HEK293 (cell line): ENCODE measurements at regions not wholly inside any gene's neighbourhood (a gene's known extent, or its start where the extent isn't known, plus 50 kb on each side); places are given as distances from the start of the nearest gene placed in this dataset.

Experiments
- CTCF ChIP-seq: fragments of 450-650 bp; formaldehyde crosslinking; IDR thresholded peaks from 2 replicates; pipeline ENCODE4 v1.5.1; 2016; ENCODE audit warnings: missing biosample characterization, missing genetic modification characterization
- IKZF3 ChIP-seq: fragments of 450-650 bp; IDR thresholded peaks from 2 replicates; pipeline ENCODE4 v1.5.0; 2018; ENCODE audit warnings: missing biosample characterization, mild to moderate bottlenecking, missing genetic modification characterization, moderate library complexity
- KLF16 ChIP-seq: fragments of 450-650 bp; formaldehyde crosslinking; IDR thresholded peaks from 2 replicates; pipeline ENCODE4 v1.5.1; 2017; ENCODE audit warnings: missing biosample characterization, missing genetic modification characterization
- REST ChIP-seq: fragments of 450-650 bp; formaldehyde crosslinking; IDR thresholded peaks from 2 replicates; pipeline ENCODE4 v1.5.1; 2016; ENCODE audit warnings: missing biosample characterization, missing genetic modification characterization
- TCF7L2 ChIP-seq: IDR thresholded peaks from 2 replicates; pipeline ENCODE4 v1.6.1; 2011; ENCODE audit warnings: low read depth, mild to moderate bottlenecking, inconsistent platforms, low read length, moderate library complexity, borderline replicate concordance
- TSHZ1 ChIP-seq: fragments of 450-650 bp; formaldehyde crosslinking; IDR thresholded peaks from 2 replicates; pipeline ENCODE4 v1.5.1; 2016; ENCODE audit warnings: missing biosample characterization, missing genetic modification characterization, borderline replicate concordance
- YY1 ChIP-seq: fragments of 450-650 bp; formaldehyde crosslinking; IDR thresholded peaks from 2 replicates; pipeline ENCODE4 v1.5.1; 2018; ENCODE audit warnings: missing biosample characterization, missing genetic modification characterization
- ZBTB26 ChIP-seq: fragments of 450-650 bp; formaldehyde crosslinking; optimal IDR thresholded peaks from 2 replicates; pipeline ENCODE3; 2016; ENCODE audit warnings: missing biosample characterization, mild to moderate bottlenecking, missing genetic modification characterization
- ZNF324 ChIP-seq: fragments of 450-650 bp; formaldehyde crosslinking; IDR thresholded peaks from 2 replicates; pipeline ENCODE4 v1.5.1; 2016; ENCODE audit warnings: missing biosample characterization, missing genetic modification characterization
- ZNF664 ChIP-seq: fragments of 450-650 bp; formaldehyde crosslinking; IDR thresholded peaks from 2 replicates; pipeline ENCODE4 v1.5.1; 2016; ENCODE audit warnings: missing biosample characterization, missing genetic modification characterization
- ZNF692 ChIP-seq: fragments of 450-650 bp; formaldehyde crosslinking; IDR thresholded peaks from 2 replicates; pipeline ENCODE4 v1.5.1; 2016; ENCODE audit warnings: missing biosample characterization, missing genetic modification characterization
- ZNF704 ChIP-seq: fragments of 450-650 bp; formaldehyde crosslinking; IDR thresholded peaks from 2 replicates; pipeline ENCODE4 v1.5.1; 2016; ENCODE audit warnings: missing biosample characterization, missing genetic modification characterization
- ZNF768 ChIP-seq: fragments of 450-650 bp; formaldehyde crosslinking; IDR thresholded peaks from 2 replicates; pipeline ENCODE4 v1.5.1; 2018; ENCODE audit warnings: missing biosample characterization, mild to moderate bottlenecking, missing genetic modification characterization

- TF ChIP-seq ZNF324 (tag by site-specific recombination), result no peak
- no peak for TF ChIP-seq TSHZ1 (tag by site-specific recombination)
- no peak for TF ChIP-seq ZNF692 (tag by site-specific recombination)
- no peak for TF ChIP-seq ZBTB26 (tag by site-specific recombination)
- TF ChIP-seq KLF16, result no peak
- TF ChIP-seq ZNF664, result no peak
- no peak for TF ChIP-seq CTCF (tag by site-specific recombination)
- TF ChIP-seq ZNF768, result no peak
- TF ChIP-seq IKZF3 (tag by site-specific recombination), result no peak
- no peak for TF ChIP-seq ZNF704 (tag by site-specific recombination)
- no peak for TF ChIP-seq REST
- TF ChIP-seq YY1, result no peak
- TF ChIP-seq TCF7L2, result no peak
Measured at GRCh38 chr9:80501635-80502034, 929.9 kb downstream of the TLE4 start.
